ENCODE measurements at regions not wholly inside any gene's neighbourhood (a gene's known extent, or its start where the extent isn't known, plus 50 kb on each side); places are given as distances from the start of the nearest gene placed in this dataset.

DNA sequence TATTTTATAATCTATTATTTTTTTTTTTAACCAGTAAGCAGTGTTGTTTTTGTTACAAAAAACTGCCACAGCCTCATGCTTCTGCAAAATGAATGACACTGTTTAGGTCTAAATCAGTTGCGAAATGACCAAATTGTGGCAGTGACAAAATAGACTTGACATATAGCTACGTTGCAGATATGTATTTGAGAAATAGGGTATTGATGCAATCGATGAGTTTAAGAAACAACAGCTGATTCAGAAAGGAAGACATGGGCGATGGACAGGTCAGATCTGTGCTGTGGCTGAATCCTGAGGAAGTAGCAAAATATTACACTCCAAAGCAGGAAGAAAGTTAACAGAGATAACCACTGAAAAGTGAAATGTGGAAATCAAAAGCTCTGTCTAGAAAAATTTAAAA, 89.0 kb upstream of the STEAP4 start:
- DNase-seq (ENCODE audit: low read depth, low spot score) = no peak
- Histone ChIP-seq H3K27ac (no peak overlapping the region), H3K9ac (ENCODE audit: insufficient read length) (no peak overlapping the region), H3K4me3 (no peak overlapping the region), H3K36me3 (ENCODE audit: insufficient read depth, low read length) (no peaks in the 10 kb centered on the region), H3K9me3 (ENCODE audit: low read depth, low read length) (no peaks in the 10 kb centered on the region)
- no peak for TF ChIP-seq POLR2AphosphoS5 (IDR thresholded peaks at IDR 0.05; ENCODE audit: borderline replicate concordance, low read depth, low read length)
- no peak for TF ChIP-seq FOXP2 (optimal IDR thresholded peaks at IDR 0.05; ENCODE audit: control extremely low read depth, extremely low read length, insufficient read depth)
- TF ChIP-seq EZH2 (IDR thresholded peaks at IDR 0.05) = no peak

DNA sequence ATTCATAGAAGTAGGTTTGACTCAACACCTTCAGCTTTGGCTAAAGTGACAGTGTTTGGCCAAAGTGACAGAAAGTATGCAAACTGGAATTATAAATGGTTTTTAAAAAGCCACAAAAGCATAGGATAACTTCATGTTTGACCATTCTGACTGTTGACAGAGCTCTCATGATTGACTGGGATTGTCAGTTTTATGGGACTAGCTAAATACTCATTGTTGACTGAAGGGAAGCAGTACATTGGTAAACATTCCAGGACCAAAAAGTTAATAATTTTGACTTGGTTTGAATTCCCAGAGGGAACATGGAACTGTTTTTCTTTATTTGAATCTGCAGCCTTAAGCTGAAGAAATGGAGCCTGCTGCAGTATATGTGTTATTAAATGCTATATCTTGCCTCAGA, 84.6 kb upstream of the STEAP4 start:
- no peak overlapping the region for H3K4me3 ChIP-seq
- no peak for TF ChIP-seq POLR2AphosphoS5 (IDR thresholded peaks at IDR 0.05; ENCODE audit: borderline replicate concordance, low read depth, low read length)
- TF ChIP-seq FOXP2 (optimal IDR thresholded peaks at IDR 0.05; ENCODE audit: control extremely low read depth, extremely low read length, insufficient read depth) = no peak
- no peak for TF ChIP-seq EZH2 (IDR thresholded peaks at IDR 0.05)
- no peak overlapping the region for H3K27ac ChIP-seq
- H3K36me3 ChIP-seq (ENCODE audit: insufficient read depth, low read length) = no peaks in the 10 kb centered on the region
- no peaks in the 10 kb centered on the region for H3K9me3 ChIP-seq (ENCODE audit: low read depth, low read length)
- no peak overlapping the region for H3K9ac ChIP-seq (ENCODE audit: insufficient read length)
- no peak for DNase-seq (ENCODE audit: low read depth, low spot score)

DNA sequence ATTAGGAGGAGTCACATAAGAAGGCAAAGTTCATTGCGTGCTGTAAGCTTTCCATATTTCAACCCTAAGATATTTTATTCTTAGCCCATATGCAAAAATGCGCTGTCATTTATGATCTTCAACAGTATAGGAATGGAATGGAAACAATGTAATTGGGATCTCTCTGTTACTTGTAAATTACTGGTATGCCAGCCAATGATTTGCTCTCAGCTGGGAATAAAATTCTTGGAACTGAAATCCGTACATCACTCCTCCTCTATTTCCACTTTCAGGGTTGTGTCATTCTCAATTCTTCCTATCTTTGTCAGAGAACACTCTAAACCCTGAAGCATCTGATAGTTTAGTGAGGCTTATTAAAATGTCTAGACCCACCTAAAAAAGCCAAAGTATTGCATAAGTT, 80.7 kb upstream of the STEAP4 start:
- Histone ChIP-seq H3K9me3 (ENCODE audit: low read depth, low read length) (no peaks in the 10 kb centered on the region), H3K27ac (no peak overlapping the region), H3K9ac (ENCODE audit: insufficient read length) (no peak overlapping the region), H3K4me3 (no peak overlapping the region), H3K36me3 (ENCODE audit: insufficient read depth, low read length) (no peaks in the 10 kb centered on the region)
- TF ChIP-seq POLR2AphosphoS5 (IDR thresholded peaks at IDR 0.05; ENCODE audit: borderline replicate concordance, low read depth, low read length) (no peak), EZH2 (IDR thresholded peaks at IDR 0.05) (no peak), FOXP2 (optimal IDR thresholded peaks at IDR 0.05; ENCODE audit: control extremely low read depth, extremely low read length, insufficient read depth) (no peak)
- DNase-seq (ENCODE audit: low read depth, low spot score) = no peak

DNA sequence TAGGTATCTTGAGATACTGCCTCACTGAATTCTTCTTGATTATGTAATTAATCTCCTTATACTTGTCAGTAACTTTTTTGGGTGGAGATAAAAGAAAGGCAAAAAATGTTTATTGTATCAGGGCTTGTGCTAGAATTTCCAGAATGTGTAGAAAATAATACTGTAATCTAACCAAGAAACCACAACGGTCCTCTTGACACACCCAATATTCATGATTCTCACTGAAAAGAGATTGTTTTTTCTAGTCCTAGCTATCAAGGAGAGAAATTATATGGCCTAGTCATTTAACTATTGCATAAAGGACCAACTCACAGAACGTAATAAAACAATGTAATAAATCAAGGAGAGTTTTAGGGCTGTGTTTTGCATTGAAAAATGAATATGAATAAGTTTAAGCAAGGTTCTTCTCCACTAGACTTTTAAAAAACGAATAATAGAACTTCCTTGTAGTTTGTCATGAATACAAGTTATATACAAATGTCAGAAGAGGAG, 80.0 kb upstream of the STEAP4 start:
- TF ChIP-seq POLR2AphosphoS5 (IDR thresholded peaks at IDR 0.05; ENCODE audit: borderline replicate concordance, low read depth, low read length) (no peak), EZH2 (IDR thresholded peaks at IDR 0.05) (no peak), FOXP2 (optimal IDR thresholded peaks at IDR 0.05; ENCODE audit: control extremely low read depth, extremely low read length, insufficient read depth) (no peak)
- Histone ChIP-seq H3K27ac (no peak overlapping the region), H3K4me3 (no peak overlapping the region), H3K36me3 (ENCODE audit: insufficient read depth, low read length) (no peaks in the 10 kb centered on the region), H3K9ac (ENCODE audit: insufficient read length) (no peak overlapping the region), H3K9me3 (ENCODE audit: low read depth, low read length) (no peaks in the 10 kb centered on the region)
- no peak for DNase-seq (ENCODE audit: low read depth, low spot score)

DNA sequence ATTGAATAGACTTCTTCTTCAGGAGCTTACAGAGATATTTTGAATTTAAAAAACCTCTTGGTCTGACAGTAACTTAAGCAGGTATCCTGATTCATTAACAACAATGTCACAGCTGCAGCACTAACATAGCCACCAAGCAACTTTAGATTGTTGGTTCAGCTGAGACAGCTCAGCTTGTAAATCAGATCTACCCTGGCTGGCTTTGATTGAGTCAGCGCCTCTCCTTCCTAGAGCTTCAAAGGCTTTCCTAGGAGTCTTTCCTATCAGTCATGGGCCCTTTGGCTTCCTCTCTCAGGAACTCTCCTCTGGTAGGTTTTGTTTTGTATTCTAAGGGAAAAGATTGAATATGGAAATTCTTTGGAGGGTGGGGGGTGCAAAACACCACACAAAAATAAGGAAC, 70.7 kb upstream of the STEAP4 start:
- Histone ChIP-seq H3K9me3 (ENCODE audit: low read depth, low read length) (no peaks in the 10 kb centered on the region), H3K27ac (no peak overlapping the region), H3K9ac (ENCODE audit: insufficient read length) (no peak overlapping the region), H3K36me3 (ENCODE audit: insufficient read depth, low read length) (no peaks in the 10 kb centered on the region), H3K4me3 (no peak overlapping the region)
- no peak for DNase-seq (ENCODE audit: low read depth, low spot score)
- TF ChIP-seq FOXP2 (optimal IDR thresholded peaks at IDR 0.05; ENCODE audit: control extremely low read depth, extremely low read length, insufficient read depth) (no peak), POLR2AphosphoS5 (IDR thresholded peaks at IDR 0.05; ENCODE audit: borderline replicate concordance, low read depth, low read length) (no peak)

DNA sequence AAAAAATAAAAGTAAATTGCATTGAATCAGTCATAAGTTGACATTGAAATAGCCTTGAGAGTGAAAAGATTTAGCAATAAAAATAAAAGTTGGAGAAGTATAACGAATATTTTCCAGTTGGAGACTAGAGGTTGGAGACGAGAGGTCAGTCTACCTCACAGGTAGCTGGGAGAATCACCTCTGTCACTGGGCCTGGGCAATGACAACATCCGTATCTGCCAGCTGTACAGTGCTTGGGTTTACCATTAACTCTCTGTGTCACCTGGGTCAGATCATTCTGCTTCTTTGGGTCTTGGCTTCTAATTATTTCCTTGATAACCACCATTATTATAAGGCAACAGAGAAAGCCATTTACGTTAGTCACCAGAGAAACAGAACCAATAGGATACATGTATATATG, 62.0 kb upstream of the STEAP4 start:
- DNase-seq (ENCODE audit: low read depth, low spot score) = no peak
- no peak overlapping the region for H3K9ac ChIP-seq (ENCODE audit: insufficient read length)
- H3K4me3 ChIP-seq = no peak overlapping the region
- TF ChIP-seq POLR2AphosphoS5 (IDR thresholded peaks at IDR 0.05; ENCODE audit: borderline replicate concordance, low read depth, low read length) (no peak), EZH2 (IDR thresholded peaks at IDR 0.05) (no peak), FOXP2 (optimal IDR thresholded peaks at IDR 0.05; ENCODE audit: control extremely low read depth, extremely low read length, insufficient read depth) (no peak)
- H3K27ac ChIP-seq = no peak overlapping the region
- H3K36me3 ChIP-seq (ENCODE audit: insufficient read depth, low read length) = no peaks in the 10 kb centered on the region
- no peaks in the 10 kb centered on the region for H3K9me3 ChIP-seq (ENCODE audit: low read depth, low read length)

DNA sequence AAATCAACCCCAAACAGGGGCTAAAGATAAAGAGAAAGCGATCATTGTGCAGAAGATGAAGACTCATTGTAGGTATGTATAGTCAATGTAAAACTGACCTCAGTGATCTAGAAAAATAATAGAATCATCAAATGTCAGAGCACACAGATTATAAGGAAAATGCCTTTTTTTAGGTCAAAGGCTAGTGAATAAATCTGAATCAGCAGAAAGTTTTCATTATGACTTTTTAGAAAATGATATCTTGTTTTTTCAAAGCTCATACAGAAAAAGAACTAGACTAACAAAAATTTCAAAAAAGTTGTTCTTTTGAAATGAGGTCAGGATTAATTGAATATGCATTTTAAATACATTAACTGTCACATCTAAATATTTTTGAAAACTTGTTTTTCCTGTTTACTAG, 60.2 kb upstream of the STEAP4 start:
- Histone ChIP-seq H3K27ac (no peak overlapping the region), H3K4me3 (no peak overlapping the region), H3K9me3 (ENCODE audit: low read depth, low read length) (no peaks in the 10 kb centered on the region), H3K36me3 (ENCODE audit: insufficient read depth, low read length) (no peaks in the 10 kb centered on the region), H3K9ac (ENCODE audit: insufficient read length) (no peak overlapping the region)
- TF ChIP-seq FOXP2 (optimal IDR thresholded peaks at IDR 0.05; ENCODE audit: control extremely low read depth, extremely low read length, insufficient read depth) (no peak), EZH2 (IDR thresholded peaks at IDR 0.05) (no peak), POLR2AphosphoS5 (IDR thresholded peaks at IDR 0.05; ENCODE audit: borderline replicate concordance, low read depth, low read length) (no peak)
- DNase-seq (ENCODE audit: low read depth, low spot score) = no peak

DNA sequence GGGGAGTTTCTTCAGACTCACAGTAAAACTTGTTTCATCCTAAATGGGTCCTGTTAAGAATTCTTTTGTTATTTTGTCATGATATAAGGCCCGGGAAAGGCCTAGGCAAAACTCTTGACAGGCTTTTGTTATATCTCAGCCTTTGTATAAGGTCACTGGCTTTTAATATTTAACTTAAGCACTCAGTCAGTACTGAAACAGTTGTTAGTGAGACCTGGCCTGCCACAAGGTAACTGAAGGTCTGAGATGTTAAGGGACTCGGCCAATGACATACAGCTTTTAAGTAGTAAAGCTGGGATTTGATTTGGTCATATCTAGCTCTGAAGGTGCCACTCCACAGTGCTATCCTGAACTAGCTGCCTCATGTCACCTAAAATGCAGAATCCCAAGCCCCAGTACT, 57.2 kb upstream of the STEAP4 start:
- H3K9ac ChIP-seq (ENCODE audit: insufficient read length) = no peak overlapping the region
- no peak overlapping the region for H3K4me3 ChIP-seq
- no peak overlapping the region for H3K27ac ChIP-seq
- DNase-seq (ENCODE audit: low read depth, low spot score) = no peak
- H3K36me3 ChIP-seq (ENCODE audit: insufficient read depth, low read length) = no peaks in the 10 kb centered on the region
- TF ChIP-seq POLR2AphosphoS5 (IDR thresholded peaks at IDR 0.05; ENCODE audit: borderline replicate concordance, low read depth, low read length) = no peak
- no peak for TF ChIP-seq EZH2 (IDR thresholded peaks at IDR 0.05)
- TF ChIP-seq FOXP2 (optimal IDR thresholded peaks at IDR 0.05; ENCODE audit: control extremely low read depth, extremely low read length, insufficient read depth) = no peak
- H3K9me3 ChIP-seq (ENCODE audit: low read depth, low read length) = no peaks in the 10 kb centered on the region

DNA sequence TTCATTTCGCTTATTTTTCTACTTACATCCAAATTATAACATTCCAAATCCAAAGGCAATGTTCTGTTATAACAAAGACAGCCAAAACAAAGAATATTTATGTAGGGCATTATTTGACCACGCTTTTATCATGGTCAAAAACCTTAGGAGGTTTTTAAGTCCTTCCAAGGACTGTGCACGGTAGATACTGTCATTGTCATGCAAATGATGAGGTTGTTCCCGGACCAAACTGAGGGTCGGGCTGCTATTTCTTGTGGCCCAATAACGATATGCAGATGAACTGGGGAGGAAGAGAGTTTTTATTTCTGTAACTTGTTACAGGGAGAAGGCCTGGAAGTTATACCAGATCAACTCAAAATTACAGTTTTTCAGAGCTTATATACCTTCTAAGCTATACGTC, 56.6 kb upstream of the STEAP4 start:
- Histone ChIP-seq H3K27ac (no peak overlapping the region), H3K4me3 (no peak overlapping the region), H3K9ac (ENCODE audit: insufficient read length) (no peak overlapping the region), H3K9me3 (ENCODE audit: low read depth, low read length) (no peaks in the 10 kb centered on the region), H3K36me3 (ENCODE audit: insufficient read depth, low read length) (no peaks in the 10 kb centered on the region)
- DNase-seq (ENCODE audit: low read depth, low spot score) = no peak
- TF ChIP-seq POLR2AphosphoS5 (IDR thresholded peaks at IDR 0.05; ENCODE audit: borderline replicate concordance, low read depth, low read length) = no peak
- no peak for TF ChIP-seq FOXP2 (optimal IDR thresholded peaks at IDR 0.05; ENCODE audit: control extremely low read depth, extremely low read length, insufficient read depth)
- no peak for TF ChIP-seq EZH2 (IDR thresholded peaks at IDR 0.05)

All from SK-N-MC (cell line).